Endodermal cell (in vitro differentiated cells): ENCODE measurements at regions not wholly inside any gene's neighbourhood (a gene's known extent, or its start where the extent isn't known, plus 50 kb on each side); places are given as distances from the start of the nearest gene placed in this dataset.

Experiments
- DNase-seq: peaks from one replicate; pipeline ENCODE4 v3.0.0-alpha.2; 2017
- H3K27ac ChIP-seq: 2 replicates; pipeline ENCODE4 v1.5.1; 2013; ENCODE audit warnings: mild to moderate bottlenecking, low read depth, low read length, moderate library complexity
- H3K27me3 ChIP-seq: 2 replicates; pipeline ENCODE4 v1.6.1; 2013; ENCODE audit warnings: mild to moderate bottlenecking, low read length, moderate library complexity; ENCODE audit not compliant: insufficient read depth, control insufficient read depth, poor library complexity, severe bottlenecking
- H3K36me3 ChIP-seq: 2 replicates; pipeline ENCODE4 v1.7.0; 2013; ENCODE audit warnings: mild to moderate bottlenecking, low read length, moderate library complexity; ENCODE audit not compliant: control insufficient read depth, insufficient read depth
- H3K4me1 ChIP-seq: one replicate; pipeline ENCODE4 v1.7.0; 2013; ENCODE audit warnings: low read length; ENCODE audit not compliant: control insufficient read depth, insufficient read depth
- H3K4me3 ChIP-seq: 2 replicates; pipeline ENCODE4 v1.5.1; 2013; ENCODE audit warnings: mild to moderate bottlenecking, low read length, moderate library complexity
- H3K9ac ChIP-seq: 2 replicates; pipeline ENCODE4 v1.6.1; 2013; ENCODE audit warnings: mild to moderate bottlenecking, low read length, moderate library complexity; ENCODE audit not compliant: poor library complexity, severe bottlenecking; ENCODE audit errors: extremely low read depth
- H3K9me3 ChIP-seq: 2 replicates; pipeline ENCODE4 v1.6.1; 2013; ENCODE audit warnings: mild to moderate bottlenecking, low read length, moderate library complexity; ENCODE audit not compliant: control insufficient read depth
- H3K27ac Mint-ChIP-seq: 2 replicates; pipeline ENCODE4 v1.8.0; 2020; ENCODE audit warnings: mixed read lengths
- H3K27me3 Mint-ChIP-seq: 2 replicates; pipeline ENCODE4 v1.8.0; 2021; ENCODE audit warnings: mild to moderate bottlenecking, mixed read lengths; ENCODE audit not compliant: insufficient read depth
- H3K36me3 Mint-ChIP-seq: 2 replicates; pipeline ENCODE4 v1.8.0; 2020; ENCODE audit warnings: low read depth, mixed read lengths
- H3K4me1 Mint-ChIP-seq: 2 replicates; pipeline ENCODE4 v1.8.0; 2020; ENCODE audit warnings: mixed read lengths
- H3K4me3 Mint-ChIP-seq: 2 replicates; pipeline ENCODE4 v1.8.0; 2020; ENCODE audit warnings: mild to moderate bottlenecking, moderate library complexity, mixed read lengths
- H3K9me3 Mint-ChIP-seq: 2 replicates; pipeline ENCODE4 v1.8.0; 2020; ENCODE audit warnings: mild to moderate bottlenecking, mixed read lengths
- CTCF ChIP-seq: fragments of 200-600 bp; sonication (generic); conservative IDR thresholded peaks from 2 replicates; pipeline ENCODE4 v1.5.0; 2021; ENCODE audit warnings: antibody characterized with exemption, mild to moderate bottlenecking
- WGBS, 2 experiments: methylation state at CpG; one replicate each; pipeline versions ENCODE4 v1.1.5 to v1.1.7; 2013; ENCODE audit warnings: missing lambda C conversion rate in 2 of 2, mixed read lengths in 1 of 2; ENCODE audit not compliant: insufficient coverage in 1 of 2, insufficient read length in 1 of 2; 5-methylcytosine and 5-hydroxymethylcytosine counted together

GRCh38 chr6:82597201-82597600 lies 233.6 kb downstream of the TPBG start:
- H3K27me3 ChIP-seq = no peaks in the 10 kb centered on the region
- no peak overlapping the region for H3K9ac ChIP-seq
- Mint-ChIP-seq H3K36me3 (no peaks in the 10 kb centered on the region), H3K4me3 (no peak overlapping the region), H3K27me3 (no peaks in the 10 kb centered on the region), H3K27ac (no peak overlapping the region), H3K4me1 (peaks cover 16% of the 10 kb centered on the region), H3K9me3 (no peaks in the 10 kb centered on the region)
- H3K4me1 ChIP-seq = peaks cover 8% of the 10 kb centered on the region
- H3K36me3 ChIP-seq = no peaks in the 10 kb centered on the region
- no peak overlapping the region for H3K4me3 ChIP-seq
- H3K9me3 ChIP-seq = no peaks in the 10 kb centered on the region
- TF ChIP-seq CTCF = no peak
- DNase-seq = no peak
- no peak overlapping the region for H3K27ac ChIP-seq

- no peak overlapping the region for H3K4me3 Mint-ChIP-seq
These were observed 239.2 kb downstream of the TPBG start for GRCh38 chr6:82602776-82603175.

GRCh38 chr6:82603871-82604270 lies 240.3 kb downstream of the TPBG start:
- no peaks in the 10 kb centered on the region for H3K9me3 Mint-ChIP-seq
- 100% methylated on average over 1 of the region's 1 CpG for WGBS, 2 experiments
- no peaks in the 10 kb centered on the region for H3K27me3 Mint-ChIP-seq
- no peak for DNase-seq
- H3K9ac ChIP-seq = no peak overlapping the region
- no peak for TF ChIP-seq CTCF
- H3K4me3 Mint-ChIP-seq = no peak overlapping the region
- H3K4me3 ChIP-seq = no peak overlapping the region
- H3K4me1 ChIP-seq = peaks cover 7% of the 10 kb centered on the region
- H3K36me3 ChIP-seq = no peaks in the 10 kb centered on the region
- peaks cover 12% of the 10 kb centered on the region for H3K9me3 ChIP-seq
- no peak overlapping the region for H3K27ac Mint-ChIP-seq
- no peak overlapping the region for H3K27ac ChIP-seq
- H3K4me1 Mint-ChIP-seq = peaks cover 15% of the 10 kb centered on the region
- H3K36me3 Mint-ChIP-seq = no peaks in the 10 kb centered on the region
- H3K27me3 ChIP-seq = no peaks in the 10 kb centered on the region

More at GRCh38 chr6:82602776-82603175, 239.2 kb downstream of the TPBG start:
- Mint-ChIP-seq H3K4me1 (peaks cover 13% of the 10 kb centered on the region), H3K9me3 (no peaks in the 10 kb centered on the region), H3K27me3 (no peaks in the 10 kb centered on the region), H3K27ac (no peak overlapping the region), H3K36me3 (no peaks in the 10 kb centered on the region)
- 92% methylated on average over 4 of the region's 4 CpGs; no CpG with 5 or more reads in 1 of the 2 experiments for WGBS, 2 experiments
- Histone ChIP-seq H3K36me3 (no peaks in the 10 kb centered on the region), H3K4me3 (no peak overlapping the region), H3K9me3 (peaks cover 12% of the 10 kb centered on the region), H3K4me1 (peaks cover 8% of the 10 kb centered on the region), H3K27ac (no peak overlapping the region), H3K9ac (no peak overlapping the region), H3K27me3 (no peaks in the 10 kb centered on the region)
- no peak for TF ChIP-seq CTCF
- DNase-seq = no peak
